ENCODE measurements at regions not wholly inside any gene's neighbourhood (a gene's known extent, or its start where the extent isn't known, plus 50 kb on each side); places are given as distances from the start of the nearest gene placed in this dataset.

DNA sequence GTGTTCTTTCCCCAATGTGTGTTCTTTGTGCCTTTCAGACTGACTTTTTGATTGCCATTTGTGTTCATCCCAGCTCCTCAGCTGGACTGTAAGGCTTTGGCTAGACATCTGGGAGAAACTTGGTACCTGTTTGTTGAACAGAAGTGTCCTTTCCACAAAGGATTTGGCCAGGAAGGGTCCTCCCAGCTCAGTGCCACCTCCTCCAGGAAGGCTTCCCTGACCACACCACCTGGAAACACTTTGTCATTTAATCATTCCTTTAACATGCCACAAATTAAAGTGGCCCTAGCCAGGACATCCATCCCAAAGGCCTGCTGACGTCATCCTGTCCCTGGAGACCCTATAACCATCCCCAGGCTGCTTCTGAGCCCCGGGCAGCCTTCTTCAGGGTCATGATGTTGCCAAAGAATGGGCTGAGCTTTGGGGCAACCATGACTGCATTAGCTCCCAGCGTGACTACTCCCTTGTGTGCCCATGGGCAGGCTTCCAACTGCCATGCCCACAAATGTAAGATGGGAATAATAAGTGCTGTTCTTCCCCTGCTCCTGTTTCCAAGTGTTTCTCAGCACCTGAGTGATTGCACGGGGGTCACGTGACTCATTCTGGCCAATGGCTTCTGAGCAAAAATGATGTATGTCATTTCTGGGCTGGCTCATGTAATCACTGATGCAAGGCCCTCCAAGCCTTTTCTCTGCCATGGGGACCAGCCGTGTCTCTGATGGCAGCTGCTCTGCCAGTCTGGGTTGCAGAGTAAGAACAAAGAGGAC is 112.5 kb upstream of the SMAD3 start:
- no peak for TF ChIP-seq ZNF644 (tag; IDR thresholded peaks at IDR 0.05; ENCODE audit: low read depth)
- TF ChIP-seq ZNF197 (CRISPR knock-in tag; IDR thresholded peaks at IDR 0.05; ENCODE audit: low read depth), result no peak
- TF ChIP-seq, protein P1, sequence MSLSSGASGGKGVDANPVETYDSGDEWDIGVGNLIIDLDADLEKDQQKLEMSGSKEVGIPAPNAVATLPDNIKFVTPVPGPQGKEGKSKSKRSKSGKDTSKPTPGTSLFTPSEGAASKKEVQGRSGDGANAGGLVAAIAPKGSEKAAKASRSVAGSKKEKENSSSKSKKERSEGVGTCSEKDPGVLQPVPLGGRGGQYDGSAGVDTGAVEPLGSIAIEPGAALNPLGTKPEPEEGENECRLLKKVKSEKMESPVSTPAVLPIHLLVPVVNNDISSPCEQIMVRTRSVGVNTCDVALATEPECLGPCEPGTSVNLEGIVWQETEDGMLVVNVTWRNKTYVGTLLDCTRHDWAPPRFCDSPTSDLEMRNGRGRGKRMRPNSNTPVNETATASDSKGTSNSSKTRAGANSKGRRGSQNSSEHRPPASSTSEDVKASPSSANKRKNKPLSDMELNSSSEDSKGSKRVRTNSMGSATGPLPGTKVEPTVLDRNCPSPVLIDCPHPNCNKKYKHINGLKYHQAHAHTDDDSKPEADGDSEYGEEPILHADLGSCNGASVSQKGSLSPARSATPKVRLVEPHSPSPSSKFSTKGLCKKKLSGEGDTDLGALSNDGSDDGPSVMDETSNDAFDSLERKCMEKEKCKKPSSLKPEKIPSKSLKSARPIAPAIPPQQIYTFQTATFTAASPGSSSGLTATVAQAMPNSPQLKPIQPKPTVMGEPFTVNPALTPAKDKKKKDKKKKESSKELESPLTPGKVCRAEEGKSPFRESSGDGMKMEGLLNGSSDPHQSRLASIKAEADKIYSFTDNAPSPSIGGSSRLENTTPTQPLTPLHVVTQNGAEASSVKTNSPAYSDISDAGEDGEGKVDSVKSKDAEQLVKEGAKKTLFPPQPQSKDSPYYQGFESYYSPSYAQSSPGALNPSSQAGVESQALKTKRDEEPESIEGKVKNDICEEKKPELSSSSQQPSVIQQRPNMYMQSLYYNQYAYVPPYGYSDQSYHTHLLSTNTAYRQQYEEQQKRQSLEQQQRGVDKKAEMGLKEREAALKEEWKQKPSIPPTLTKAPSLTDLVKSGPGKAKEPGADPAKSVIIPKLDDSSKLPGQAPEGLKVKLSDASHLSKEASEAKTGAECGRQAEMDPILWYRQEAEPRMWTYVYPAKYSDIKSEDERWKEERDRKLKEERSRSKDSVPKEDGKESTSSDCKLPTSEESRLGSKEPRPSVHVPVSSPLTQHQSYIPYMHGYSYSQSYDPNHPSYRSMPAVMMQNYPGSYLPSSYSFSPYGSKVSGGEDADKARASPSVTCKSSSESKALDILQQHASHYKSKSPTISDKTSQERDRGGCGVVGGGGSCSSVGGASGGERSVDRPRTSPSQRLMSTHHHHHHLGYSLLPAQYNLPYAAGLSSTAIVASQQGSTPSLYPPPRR (CRISPR knock-in tag; IDR thresholded peaks at IDR 0.05; ENCODE audit: borderline replicate concordance), result no peak
- no peak for TF ChIP-seq ZNF77 (CRISPR knock-in tag; IDR thresholded peaks at IDR 0.05)
- TF ChIP-seq CTCF (IDR thresholded peaks at IDR 0.05 in 2 of 3, conservative IDR thresholded peaks at IDR 0.05 in 1 of 3; ENCODE audit: insufficient read depth in 2 of 3, low read depth in 1 of 3, low read length in 3 of 3), result no peak
- TF ChIP-seq, protein P2, sequence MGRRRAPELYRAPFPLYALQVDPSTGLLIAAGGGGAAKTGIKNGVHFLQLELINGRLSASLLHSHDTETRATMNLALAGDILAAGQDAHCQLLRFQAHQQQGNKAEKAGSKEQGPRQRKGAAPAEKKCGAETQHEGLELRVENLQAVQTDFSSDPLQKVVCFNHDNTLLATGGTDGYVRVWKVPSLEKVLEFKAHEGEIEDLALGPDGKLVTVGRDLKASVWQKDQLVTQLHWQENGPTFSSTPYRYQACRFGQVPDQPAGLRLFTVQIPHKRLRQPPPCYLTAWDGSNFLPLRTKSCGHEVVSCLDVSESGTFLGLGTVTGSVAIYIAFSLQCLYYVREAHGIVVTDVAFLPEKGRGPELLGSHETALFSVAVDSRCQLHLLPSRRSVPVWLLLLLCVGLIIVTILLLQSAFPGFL (CRISPR knock-in tag; IDR thresholded peaks at IDR 0.05), result no peak
